ENCODE measurements at regions not wholly inside any gene's neighbourhood (a gene's known extent, or its start where the extent isn't known, plus 50 kb on each side); places are given as distances from the start of the nearest gene placed in this dataset.

DNA sequence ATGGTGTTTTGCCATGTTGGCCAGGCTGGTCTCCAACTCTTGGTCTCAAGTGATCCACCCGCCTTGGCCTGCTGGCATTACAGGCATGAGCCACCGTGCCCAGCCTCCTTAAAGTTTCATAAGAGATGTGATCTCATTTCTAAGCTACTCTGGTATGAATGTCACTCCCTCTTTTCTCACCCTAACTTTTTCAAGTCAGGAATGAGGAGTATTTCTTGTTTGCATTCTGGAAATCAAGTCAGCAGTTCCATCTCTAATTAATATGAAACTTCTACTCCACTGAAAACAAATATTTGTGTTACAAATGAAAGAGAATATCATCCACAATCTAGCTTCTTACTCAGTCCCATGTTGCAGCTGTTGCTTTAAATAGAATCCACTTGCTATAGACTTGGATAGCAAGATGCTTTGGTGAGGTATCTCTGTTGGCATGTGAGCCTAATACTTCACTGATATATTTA is 61.3 kb downstream of the ARF6 start:
- TF ChIP-seq, protein P1, sequence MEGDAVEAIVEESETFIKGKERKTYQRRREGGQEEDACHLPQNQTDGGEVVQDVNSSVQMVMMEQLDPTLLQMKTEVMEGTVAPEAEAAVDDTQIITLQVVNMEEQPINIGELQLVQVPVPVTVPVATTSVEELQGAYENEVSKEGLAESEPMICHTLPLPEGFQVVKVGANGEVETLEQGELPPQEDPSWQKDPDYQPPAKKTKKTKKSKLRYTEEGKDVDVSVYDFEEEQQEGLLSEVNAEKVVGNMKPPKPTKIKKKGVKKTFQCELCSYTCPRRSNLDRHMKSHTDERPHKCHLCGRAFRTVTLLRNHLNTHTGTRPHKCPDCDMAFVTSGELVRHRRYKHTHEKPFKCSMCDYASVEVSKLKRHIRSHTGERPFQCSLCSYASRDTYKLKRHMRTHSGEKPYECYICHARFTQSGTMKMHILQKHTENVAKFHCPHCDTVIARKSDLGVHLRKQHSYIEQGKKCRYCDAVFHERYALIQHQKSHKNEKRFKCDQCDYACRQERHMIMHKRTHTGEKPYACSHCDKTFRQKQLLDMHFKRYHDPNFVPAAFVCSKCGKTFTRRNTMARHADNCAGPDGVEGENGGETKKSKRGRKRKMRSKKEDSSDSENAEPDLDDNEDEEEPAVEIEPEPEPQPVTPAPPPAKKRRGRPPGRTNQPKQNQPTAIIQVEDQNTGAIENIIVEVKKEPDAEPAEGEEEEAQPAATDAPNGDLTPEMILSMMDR (IDR thresholded peaks at IDR 0.05; ENCODE audit: low read length): no peak
- TF ChIP-seq EZH2 (IDR thresholded peaks at IDR 0.05; ENCODE audit: borderline replicate concordance, low read length): no peak
